ENCODE measurements at regions not wholly inside any gene's neighbourhood (a gene's known extent, or its start where the extent isn't known, plus 50 kb on each side); places are given as distances from the start of the nearest gene placed in this dataset.

- no peak overlapping the region for H3K4me3 ChIP-seq
- ChIA-PET CTCF (no interaction called here), POLR2A (no interaction called here), RAD21 (ENCODE audit: unreplicated experiment) (no interaction called here), SMC1A (ENCODE audit: uncharacterized antibody, unreplicated experiment) (no interaction called here)
- no peak overlapping the region for H3K27ac ChIP-seq (ENCODE audit: control insufficient read depth, insufficient read depth)
- FAIRE-seq, result no peak
- H3K4me2 ChIP-seq (ENCODE audit: control insufficient read depth, insufficient read depth), result no peak overlapping the region
- intact Hi-C loops (cut with micrococcal nuclease; ENCODE audit: unreplicated experiment), result loop anchor here (5.0 kb wide), 1 partner anchor 191 kb away; no protein-coding TSS in a partner anchor
- 20% methylated on average over 5 of the region's 5 CpGs for WGBS (ENCODE audit: insufficient coverage, insufficient replicate concordance, low lambda C conversion rate, missing lambda C conversion rate)
- in situ Hi-C loops (cut with MboI), result no loop called here
- no peak for DNase-seq (ENCODE audit: low read depth, low spot score)
- no peak for ATAC-seq
- H3K27me3 ChIP-seq (replicated peaks in 1 of 2; ENCODE audit: control insufficient read depth in 2 of 2, insufficient read depth in 2 of 2, low read length in 1 of 2), result no peaks in the 10 kb centered on the region; a peak in 1 of 4 replicates
- H2AFZ ChIP-seq (ENCODE audit: control insufficient read depth, low read depth, low read length), result no peak overlapping the region
- BruUV-seq (replicated peaks), result no TSS peak
- no peak overlapping the region for H3K9ac ChIP-seq (ENCODE audit: control insufficient read depth, insufficient read depth, low read length)
- no peaks in the 10 kb centered on the region for H3K4me1 ChIP-seq (ENCODE audit: control insufficient read depth, insufficient read depth, low read length)
- TF ChIP-seq POLR2A (IDR thresholded peaks at IDR 0.05; ENCODE audit: low read depth, low read length), result no peak
- TF ChIP-seq ZNF622 (IDR thresholded peaks at IDR 0.05), result no peak
- no peak for TF ChIP-seq NR2C1 (IDR thresholded peaks at IDR 0.05)
- TF ChIP-seq EGR1 (IDR thresholded peaks at IDR 0.05; ENCODE audit: borderline replicate concordance in 1 of 2, low read depth in 2 of 2, low read length in 2 of 2), result no peak
- no peak for TF ChIP-seq STAT1 (conservative IDR thresholded peaks at IDR 0.05)
- no peak for TF ChIP-seq E2F4 (IDR thresholded peaks at IDR 0.05; ENCODE audit: low read depth, low read length)
- TF ChIP-seq RFX5 (IDR thresholded peaks at IDR 0.05; ENCODE audit: low read depth, low read length), result no peak
- no peak for TF ChIP-seq ZBTB4 (CRISPR knock-in tag; IDR thresholded peaks at IDR 0.05)
- H3K79me2 ChIP-seq (ENCODE audit: control insufficient read depth, insufficient read depth, low read length), result no peaks in the 10 kb centered on the region
- H3K36me3 ChIP-seq (ENCODE audit: control insufficient read depth in 2 of 2, insufficient read depth in 2 of 2, low read length in 1 of 2), result no peaks in the 10 kb centered on the region
- H3K9me3 ChIP-seq (replicated peaks; ENCODE audit: control insufficient read depth, insufficient read depth, low read length), result no peaks in the 10 kb centered on the region; the same call in 2 of the 3 replicates
- H4K20me1 ChIP-seq (ENCODE audit: control insufficient read depth, insufficient read depth), result no peaks in the 10 kb centered on the region
Observed at GRCh38 chr5:133750856-133751255, 138.5 kb upstream of the FSTL4 start.
